Astrocyte (in vitro differentiated cells and primary cell): ENCODE measurements at regions not wholly inside any gene's neighbourhood (a gene's known extent, or its start where the extent isn't known, plus 50 kb on each side); places are given as distances from the start of the nearest gene placed in this dataset.

Experiments
- DNase-seq: peaks from one replicate; pipeline ENCODE4 v3.0.0-alpha.2; 2010; ENCODE audit warnings: low read depth
- FAIRE-seq: peaks from 2 replicates; lab custom pipeline; 2011; peaks lifted over from hg19 to GRCh38; lab: Jason Lieb, UNC
- H2AFZ ChIP-seq: 2 replicates; pipeline ENCODE4 v1.6.0; 2012; ENCODE audit warnings: low read depth, low read length, inconsistent platforms
- H3K27ac ChIP-seq: 2 replicates; pipeline ENCODE4 v1.5.1; 2011; ENCODE audit warnings: low read depth, low read length, inconsistent platforms
- H3K27me3 ChIP-seq: 2 replicates; pipeline ENCODE4 v1.6.0; 2011; ENCODE audit warnings: low read length, inconsistent platforms; ENCODE audit not compliant: insufficient read depth
- H3K36me3 ChIP-seq: 2 replicates; pipeline ENCODE4 v1.5.1; 2011; ENCODE audit warnings: low read length, inconsistent platforms; ENCODE audit not compliant: insufficient read depth
- H3K4me1 ChIP-seq: 2 replicates; pipeline ENCODE4 v1.5.1; 2011; ENCODE audit warnings: low read length, inconsistent platforms; ENCODE audit not compliant: insufficient read depth
- H3K4me2 ChIP-seq: 2 replicates; pipeline ENCODE4 v1.6.0; 2012; ENCODE audit warnings: low read length, inconsistent platforms
- H3K4me3 ChIP-seq: 2 replicates; pipeline ENCODE4 v1.5.1; 2011; ENCODE audit warnings: low read depth, mild to moderate bottlenecking, low read length, inconsistent platforms; ENCODE audit not compliant: insufficient read depth
- H3K79me2 ChIP-seq: 2 replicates; pipeline ENCODE4 v1.6.0; 2012; ENCODE audit warnings: mild to moderate bottlenecking, low read length, inconsistent platforms; ENCODE audit not compliant: insufficient read depth
- H3K9ac ChIP-seq: 2 replicates; pipeline ENCODE4 v1.6.0; 2012; ENCODE audit warnings: mild to moderate bottlenecking, low read length, inconsistent platforms
- H3K9me3 ChIP-seq: 2 replicates; pipeline ENCODE4 v1.5.1; 2012; ENCODE audit warnings: low read depth, mild to moderate bottlenecking, low read length, inconsistent platforms; ENCODE audit not compliant: insufficient read depth
- H4K20me1 ChIP-seq: 2 replicates; pipeline ENCODE4 v1.6.0; 2012; ENCODE audit warnings: low read length, inconsistent platforms; ENCODE audit not compliant: insufficient read depth
- H3K27ac Mint-ChIP-seq: one replicate; pipeline ENCODE4 v1.8.0; 2021; ENCODE audit warnings: mild to moderate bottlenecking, mixed read lengths; ENCODE audit not compliant: unreplicated experiment
- H3K27me3 Mint-ChIP-seq: one replicate; pipeline ENCODE4 v1.8.0; 2021; ENCODE audit warnings: low read depth, mixed read lengths; ENCODE audit not compliant: unreplicated experiment
- H3K36me3 Mint-ChIP-seq: one replicate; pipeline ENCODE4 v1.8.0; 2021; ENCODE audit warnings: low read depth, mixed read lengths; ENCODE audit not compliant: unreplicated experiment
- H3K4me1 Mint-ChIP-seq: one replicate; pipeline ENCODE4 v1.8.0; 2021; ENCODE audit warnings: low read depth, mixed read lengths; ENCODE audit not compliant: unreplicated experiment
- H3K4me3 Mint-ChIP-seq: one replicate; pipeline ENCODE4 v1.8.0; 2021; ENCODE audit warnings: mild to moderate bottlenecking, moderate library complexity, mixed read lengths; ENCODE audit not compliant: unreplicated experiment
- H3K9me3 Mint-ChIP-seq: one replicate; pipeline ENCODE4 v1.8.0; 2021; ENCODE audit warnings: mild to moderate bottlenecking, mixed read lengths; ENCODE audit not compliant: unreplicated experiment
- CTCF ChIP-seq: IDR thresholded peaks from 2 replicates; pipeline ENCODE4 v1.5.1; 2011; ENCODE audit warnings: low read depth, mild to moderate bottlenecking, inconsistent platforms, low read length, moderate library complexity; ENCODE audit not compliant: insufficient read depth
- EZH2 ChIP-seq: IDR thresholded peaks from 2 replicates; pipeline ENCODE4 v1.6.1; 2012; ENCODE audit warnings: mild to moderate bottlenecking, low read length, inconsistent platforms; ENCODE audit not compliant: insufficient read depth

GRCh38 chr2:56582570-56582969 is 398.8 kb downstream of the CCDC85A start:
- no peak overlapping the region for H3K27ac ChIP-seq
- Mint-ChIP-seq H3K9me3 (peaks cover 1% of the 10 kb centered on the region), H3K4me1 (peaks cover 15% of the 10 kb centered on the region), H3K36me3 (peaks cover 2% of the 10 kb centered on the region), H3K4me3 (no peak overlapping the region), H3K27ac (no peak overlapping the region), H3K27me3 (no peaks in the 10 kb centered on the region)
- no peaks in the 10 kb centered on the region for H3K9me3 ChIP-seq
- H3K27me3 ChIP-seq, result no peaks in the 10 kb centered on the region
- no peaks in the 10 kb centered on the region for H3K4me1 ChIP-seq
- H3K36me3 ChIP-seq, result no peaks in the 10 kb centered on the region
- no peak overlapping the region for H2AFZ ChIP-seq
- TF ChIP-seq CTCF (no peak), EZH2 (no peak)
- H3K4me3 ChIP-seq, result no peak overlapping the region
- FAIRE-seq, result no peak
- no peaks in the 10 kb centered on the region for H4K20me1 ChIP-seq
- DNase-seq, result peak; percentile 24
- H3K9ac ChIP-seq, result no peak overlapping the region
- H3K79me2 ChIP-seq, result no peaks in the 10 kb centered on the region
- no peak overlapping the region for H3K4me2 ChIP-seq

- Histone ChIP-seq H3K36me3 (no peaks in the 10 kb centered on the region), H3K9me3 (no peaks in the 10 kb centered on the region), H3K4me2 (no peak overlapping the region), H3K9ac (no peak overlapping the region), H2AFZ (no peak overlapping the region), H3K27ac (no peak overlapping the region), H3K79me2 (no peaks in the 10 kb centered on the region), H3K27me3 (no peaks in the 10 kb centered on the region), H3K4me3 (no peak overlapping the region), H3K4me1 (no peaks in the 10 kb centered on the region), H4K20me1 (no peaks in the 10 kb centered on the region)
- DNase-seq, result no peak
- peaks cover 2% of the 10 kb centered on the region for H3K36me3 Mint-ChIP-seq
- no peak overlapping the region for H3K4me3 Mint-ChIP-seq
- H3K27me3 Mint-ChIP-seq, result no peaks in the 10 kb centered on the region
- TF ChIP-seq EZH2 (no peak), CTCF (no peak)
- H3K4me1 Mint-ChIP-seq, result peaks cover 19% of the 10 kb centered on the region
- no peak for FAIRE-seq
- H3K9me3 Mint-ChIP-seq, result peaks cover 1% of the 10 kb centered on the region
- no peak overlapping the region for H3K27ac Mint-ChIP-seq
Observed at GRCh38 chr2:56583796-56584315, 400.1 kb downstream of the CCDC85A start.

- Mint-ChIP-seq H3K9me3 (peaks cover 1% of the 10 kb centered on the region), H3K27me3 (no peaks in the 10 kb centered on the region), H3K27ac (no peak overlapping the region), H3K4me3 (no peak overlapping the region), H3K4me1 (peaks cover 4% of the 10 kb centered on the region), H3K36me3 (no peaks in the 10 kb centered on the region)
- no peaks in the 10 kb centered on the region for H4K20me1 ChIP-seq
- no peak overlapping the region for H3K4me2 ChIP-seq
- no peak for FAIRE-seq
- H3K9ac ChIP-seq, result no peak overlapping the region
- no peaks in the 10 kb centered on the region for H3K79me2 ChIP-seq
- no peak overlapping the region for H3K4me3 ChIP-seq
- no peaks in the 10 kb centered on the region for H3K9me3 ChIP-seq
- no peak overlapping the region for H3K27ac ChIP-seq
- H3K36me3 ChIP-seq, result no peaks in the 10 kb centered on the region
- peak; percentile 4 for DNase-seq
- no peak overlapping the region for H2AFZ ChIP-seq
- H3K4me1 ChIP-seq, result no peaks in the 10 kb centered on the region
- no peak for TF ChIP-seq CTCF
- no peak for TF ChIP-seq EZH2
- no peaks in the 10 kb centered on the region for H3K27me3 ChIP-seq
Observed at GRCh38 chr2:56587456-56587855, 403.7 kb downstream of the CCDC85A start.
